ENCODE measurements at regions not wholly inside any gene's neighbourhood (a gene's known extent, or its start where the extent isn't known, plus 50 kb on each side); places are given as distances from the start of the nearest gene placed in this dataset.

GRCh38 chr1:50257029-50257428, 148.3 kb downstream of the ELAVL4 start:
- no peak for DNase-seq (ENCODE audit: low read depth)
- no peak overlapping the region for H3K4me3 ChIP-seq (ENCODE audit: low read depth, low read length)
- TF ChIP-seq CTCF (conservative IDR thresholded peaks at IDR 0.05; ENCODE audit: low read depth, low read length): no peak
